Right lobe of liver (tissue), 6 donors: ENCODE measurements at regions not wholly inside any gene's neighbourhood (a gene's known extent, or its start where the extent isn't known, plus 50 kb on each side); places are given as distances from the start of the nearest gene placed in this dataset.

Experiments
- ATAC-seq, 4 donors: fragments of 200-7000 bp; cut with Tn5 transposase; one replicate each; pipeline ENCODE4 v1.9.1; 2020; ENCODE audit warnings: mild to moderate bottlenecking in 4 of 4, moderate library complexity in 4 of 4
- DNase-seq, 3 donors: peaks; one replicate each; pipeline ENCODE4 v3.0.0-alpha.2; 2020
- H3K27ac ChIP-seq, 3 donors: fragments of 200-600 bp; one replicate each; pipeline ENCODE4 v1.8.0; 2022
- H3K27me3 ChIP-seq, 2 donors: fragments of 200-600 bp; one replicate each; pipeline ENCODE4 v1.8.0; 2022
- H3K36me3 ChIP-seq, 4 donors: fragments of 200-600 bp; sonication (generic) in 1 of 4; one replicate each; pipeline versions ENCODE4 v1.5.1 to v1.8.0; 2017 to 2022; ENCODE audit warnings: control low read depth in 1 of 4
- H3K4me1 ChIP-seq, 4 donors: fragments of 200-600 bp; sonication (generic) in 1 of 4; one replicate each; pipeline versions ENCODE4 v1.5.1 to v1.8.0; 2017 to 2022; ENCODE audit warnings: control low read depth in 1 of 4
- H3K4me3 ChIP-seq, 3 donors: fragments of 200-600 bp; one replicate each; pipeline ENCODE4 v1.8.0; 2022
- H3K9me3 ChIP-seq, 4 donors: fragments of 200-600 bp; sonication (generic) in 1 of 4; one replicate each; pipeline versions ENCODE4 v1.5.1 to v1.8.0; 2017 to 2022; ENCODE audit warnings: control low read depth in 1 of 4
- POLR2A ChIP-seq: fragments of 450-650 bp; IDR thresholded peaks from one replicate; pipeline ENCODE4 v1.6.1; 2017; ENCODE audit warnings: antibody characterized with exemption, mild to moderate bottlenecking
- WGBS: methylation state at CpG from one replicate; pipeline ENCODE4 v1.1.6; 2018; ENCODE audit warnings: low coverage, low lambda C conversion rate; ENCODE audit not compliant: insufficient coverage; ENCODE audit errors: missing lambda C conversion rate; 5-methylcytosine and 5-hydroxymethylcytosine counted together
- intact Hi-C, 2 donors: fragments of 100-400 bp; cut with DNase I; formaldehyde crosslinking; loops; one replicate each; pipeline versions ENCODE4 v1.11.2 to v1.14.1; 2022
- TF ChIP-seq, protein P1 (sequence below), 4 donors: fragments of 200-600 bp in 3 of 4; fragments of 450-650 bp in 1 of 4; IDR thresholded peaks; one replicate each; pipeline versions ENCODE4 v1.5.1 to v1.8.0; 2016 to 2022; ENCODE audit warnings: antibody characterized with exemption in 4 of 4, mild to moderate bottlenecking in 2 of 4
- donor health status: DM: no; HTN: yes; CAD: no.
- donor health status: DM: no; HTN: no; CAD: no.
- donor health status: DM: no; HTN: no; CAD: no.
- donor health status: DM: no; HTN: yes; CAD: no.
- donor health status: DM: no; HTN: yes; CAD: no.

DNA sequence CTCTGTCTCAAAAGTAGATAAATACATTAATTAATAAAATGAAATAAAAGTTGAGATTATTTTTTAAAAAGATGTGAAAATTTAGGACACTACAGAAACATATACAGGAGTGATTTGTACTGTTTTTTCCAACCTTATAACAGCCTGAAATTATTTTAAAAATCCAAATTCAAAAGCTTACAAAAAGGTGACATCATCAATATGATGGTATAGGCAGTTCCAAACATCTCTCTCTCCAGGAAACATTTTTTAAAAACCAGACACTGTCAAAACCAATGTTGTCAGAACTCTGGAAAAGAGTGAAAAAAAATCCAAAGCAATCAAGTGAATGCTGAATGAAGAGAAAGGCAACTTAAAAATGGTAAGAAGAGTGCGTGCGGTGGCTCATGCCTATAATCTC lies 76.7 kb downstream of the HHEX start:
- 100% methylated on average over 2 of the region's 2 CpGs for WGBS
- Histone ChIP-seq H3K27ac (no peak overlapping the region), H3K4me3 (no peak overlapping the region), H3K36me3 (no peaks in the 10 kb centered on the region), H3K27me3 (no peaks in the 10 kb centered on the region), H3K4me1 (no peaks in the 10 kb centered on the region), H3K9me3 (no peaks in the 10 kb centered on the region)
- ATAC-seq (no peak), DNase-seq (no peak)
- TF ChIP-seq POLR2A: no peak
- TF ChIP-seq, protein P1, sequence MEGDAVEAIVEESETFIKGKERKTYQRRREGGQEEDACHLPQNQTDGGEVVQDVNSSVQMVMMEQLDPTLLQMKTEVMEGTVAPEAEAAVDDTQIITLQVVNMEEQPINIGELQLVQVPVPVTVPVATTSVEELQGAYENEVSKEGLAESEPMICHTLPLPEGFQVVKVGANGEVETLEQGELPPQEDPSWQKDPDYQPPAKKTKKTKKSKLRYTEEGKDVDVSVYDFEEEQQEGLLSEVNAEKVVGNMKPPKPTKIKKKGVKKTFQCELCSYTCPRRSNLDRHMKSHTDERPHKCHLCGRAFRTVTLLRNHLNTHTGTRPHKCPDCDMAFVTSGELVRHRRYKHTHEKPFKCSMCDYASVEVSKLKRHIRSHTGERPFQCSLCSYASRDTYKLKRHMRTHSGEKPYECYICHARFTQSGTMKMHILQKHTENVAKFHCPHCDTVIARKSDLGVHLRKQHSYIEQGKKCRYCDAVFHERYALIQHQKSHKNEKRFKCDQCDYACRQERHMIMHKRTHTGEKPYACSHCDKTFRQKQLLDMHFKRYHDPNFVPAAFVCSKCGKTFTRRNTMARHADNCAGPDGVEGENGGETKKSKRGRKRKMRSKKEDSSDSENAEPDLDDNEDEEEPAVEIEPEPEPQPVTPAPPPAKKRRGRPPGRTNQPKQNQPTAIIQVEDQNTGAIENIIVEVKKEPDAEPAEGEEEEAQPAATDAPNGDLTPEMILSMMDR (IDR thresholded peaks at IDR 0.05): no peak
- intact Hi-C loops: no loop called here

DNA sequence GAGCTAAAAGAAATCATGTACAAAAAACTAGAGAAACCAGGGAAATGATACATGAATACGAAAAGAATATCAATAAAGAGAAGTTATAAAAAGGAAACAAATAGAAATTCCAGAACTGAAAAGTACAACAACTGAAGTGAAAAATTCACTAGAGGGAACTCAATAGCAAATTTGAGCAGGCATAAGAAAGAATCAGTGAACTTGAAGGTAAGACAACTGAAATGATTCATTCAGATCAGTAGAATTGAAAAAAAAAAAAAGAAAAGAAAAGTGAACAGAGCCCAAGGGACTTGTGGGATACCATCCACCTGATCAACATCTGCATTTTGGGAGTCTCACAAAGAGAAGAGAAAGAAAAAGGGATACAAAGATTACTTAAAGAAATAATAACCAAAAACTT lies 78.3 kb downstream of the HHEX start:
- WGBS: 100% methylated on average over 1 of the region's 1 CpG
- Histone ChIP-seq H3K27ac (no peak overlapping the region), H3K4me1 (no peaks in the 10 kb centered on the region), H3K4me3 (no peak overlapping the region), H3K9me3 (no peaks in the 10 kb centered on the region), H3K36me3 (no peaks in the 10 kb centered on the region), H3K27me3 (no peaks in the 10 kb centered on the region)
- ATAC-seq (no peak), DNase-seq (no peak)
- intact Hi-C loops: no loop called here
- no peak for TF ChIP-seq POLR2A
- TF ChIP-seq, protein P1 (IDR thresholded peaks at IDR 0.05): no peak

DNA sequence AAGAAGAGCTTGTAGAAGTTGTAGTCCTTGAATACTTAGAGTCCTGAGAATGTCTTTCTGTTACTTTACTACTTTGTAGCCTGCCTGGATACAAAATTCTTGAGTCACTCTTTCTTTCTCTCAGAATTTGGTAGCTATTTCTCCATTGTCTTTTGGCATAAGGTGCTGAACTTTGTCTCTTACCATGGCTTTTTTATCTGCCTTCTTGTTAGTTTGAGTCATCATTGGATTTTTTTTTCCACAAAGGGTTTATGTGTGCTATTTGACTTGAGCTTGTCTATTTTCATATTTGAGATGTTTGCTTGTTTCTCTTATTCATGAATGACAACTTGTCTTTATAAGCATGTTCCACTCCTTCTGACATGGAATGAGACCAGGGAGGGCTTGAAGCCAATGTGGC lies 74.5 kb upstream of the EXOC6 start:
- TF ChIP-seq, protein P1 (IDR thresholded peaks at IDR 0.05): no peak
- no peak for TF ChIP-seq POLR2A
- no peaks in the 10 kb centered on the region for H3K36me3 ChIP-seq
- H3K4me3 ChIP-seq: no peak overlapping the region
- H3K4me1 ChIP-seq: no peaks in the 10 kb centered on the region
- intact Hi-C loops: no loop called here
- no peaks in the 10 kb centered on the region for H3K9me3 ChIP-seq
- no peaks in the 10 kb centered on the region for H3K27me3 ChIP-seq
- no peak for ATAC-seq
- no peak overlapping the region for H3K27ac ChIP-seq
- DNase-seq: no peak

DNA sequence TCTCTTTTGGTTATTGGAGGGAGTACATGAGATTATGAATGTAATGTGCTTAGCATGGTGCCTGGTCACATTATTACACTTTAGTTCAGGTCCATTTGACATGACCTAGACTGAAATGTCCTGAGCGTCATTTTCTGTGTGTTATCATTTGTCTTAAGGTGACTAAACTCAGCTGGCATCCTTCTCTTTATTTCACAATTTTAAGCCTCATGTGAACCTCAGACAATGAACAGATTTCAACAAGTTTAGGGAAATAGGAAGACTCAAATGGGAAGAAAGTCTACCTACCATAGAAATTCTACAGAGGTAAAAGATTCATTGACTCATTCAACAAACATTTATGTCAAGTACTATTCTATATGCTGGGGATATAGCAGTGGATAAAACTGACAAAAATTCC lies 70.2 kb upstream of the EXOC6 start:
- 86% methylated on average over 1 of the region's 1 CpG for WGBS
- DNase-seq (no peak), ATAC-seq (no peak)
- no peak overlapping the region for H3K27ac ChIP-seq
- no peaks in the 10 kb centered on the region for H3K9me3 ChIP-seq
- H3K27me3 ChIP-seq: no peaks in the 10 kb centered on the region
- intact Hi-C loops: no loop called here
- no peaks in the 10 kb centered on the region for H3K36me3 ChIP-seq
- no peak overlapping the region for H3K4me3 ChIP-seq
- TF ChIP-seq, protein P1 (IDR thresholded peaks at IDR 0.05): no peak
- TF ChIP-seq POLR2A: no peak
- H3K4me1 ChIP-seq: no peaks in the 10 kb centered on the region

DNA sequence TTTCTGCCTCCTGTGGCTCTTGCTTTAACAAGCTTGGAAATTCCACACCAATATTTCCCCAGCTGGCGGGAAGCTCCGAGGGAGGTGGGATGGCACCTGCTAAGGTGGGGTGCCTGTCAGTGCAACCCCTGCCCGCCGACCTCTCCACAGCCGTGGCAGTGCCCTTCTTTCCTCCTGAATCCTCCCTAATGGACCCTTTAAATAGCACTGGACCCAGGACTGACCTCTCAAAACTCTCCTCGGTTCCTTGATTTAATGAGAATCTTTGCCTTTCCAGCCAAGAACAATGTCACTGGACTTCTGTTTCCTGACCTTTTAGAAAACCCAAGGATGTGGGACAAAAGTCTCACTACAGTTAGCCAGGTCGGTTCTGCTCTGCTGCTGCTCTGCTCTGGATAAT lies 63.2 kb upstream of the EXOC6 start:
- H3K27ac ChIP-seq: no peak overlapping the region
- no peaks in the 10 kb centered on the region for H3K9me3 ChIP-seq
- no peaks in the 10 kb centered on the region for H3K27me3 ChIP-seq
- WGBS: 42% methylated on average over 6 of the region's 7 CpGs
- intact Hi-C loops: no loop called here
- TF ChIP-seq, protein P1 (IDR thresholded peaks at IDR 0.05): no peak
- no peak for TF ChIP-seq POLR2A
- ATAC-seq: peak in 1 of 4 donors; percentile 26
- DNase-seq: no peak
- no peak overlapping the region for H3K4me3 ChIP-seq
- H3K36me3 ChIP-seq: no peaks in the 10 kb centered on the region
- no peaks in the 10 kb centered on the region for H3K4me1 ChIP-seq
